HEK293 (cell line): ENCODE measurements at regions not wholly inside any gene's neighbourhood (a gene's known extent, or its start where the extent isn't known, plus 50 kb on each side); places are given as distances from the start of the nearest gene placed in this dataset.
"Not testable (repeated sequence)": the region's sequence is repeated elsewhere in the genome, so short reads cannot be mapped to it uniquely, and the experiment has no call there.

Experiments
- CTCF ChIA-PET: fragments of 350-600 bp; formaldehyde crosslinking; extraction: SDS; loops from one replicate; lab custom pipeline; 2021; ENCODE audit warnings: antibody characterized with exemption; lab: Yijun Ruan, JAX
- POLR2A ChIA-PET: fragments of 300-600 bp; formaldehyde crosslinking; extraction: SDS; loops from one replicate; lab custom pipeline; 2020; ENCODE audit warnings: antibody characterized with exemption, inconsistent platforms; lab: Yijun Ruan, JAX
- H3K27ac ChIP-seq: fragments of 200-500 bp; sonication (Bioruptor generic); 2 replicates; pipeline ENCODE4 v1.5.1; 2014; ENCODE audit warnings: low read depth, low read length, control low read depth, inconsistent platforms; ENCODE audit errors: extremely low read depth
- H3K36me3 ChIP-seq, 2 experiments: fragments of 200-500 bp in 1 of 2; sonication (Bioruptor generic) in 1 of 2; 1 replicate in 1 of 2; 2 replicates in 1 of 2; pipeline ENCODE4 v1.5.1; 2014 to 2017; ENCODE audit warnings: inconsistent platforms in 2 of 2, low read length in 2 of 2; ENCODE audit not compliant: control insufficient read depth in 2 of 2, insufficient read depth in 1 of 2
- H3K4me1 ChIP-seq: fragments of 200-500 bp; sonication (Bioruptor generic); 2 replicates; pipeline ENCODE4 v1.5.1; 2014; ENCODE audit warnings: mild to moderate bottlenecking, low read length, inconsistent platforms; ENCODE audit not compliant: control insufficient read depth, insufficient read depth
- H3K4me3 ChIP-seq: 2 replicates; pipeline ENCODE4 v1.5.1; 2011; ENCODE audit warnings: low read depth, mild to moderate bottlenecking, control low read depth, low read length, moderate library complexity
- H3K9me3 ChIP-seq: fragments of 200-500 bp; sonication (Bioruptor generic); 2 replicates; pipeline ENCODE4 v1.5.1; 2014; ENCODE audit warnings: low read depth, low read length, inconsistent platforms; ENCODE audit not compliant: control insufficient read depth, insufficient read depth
- BCL11A ChIP-seq: fragments of 450-650 bp; formaldehyde crosslinking; IDR thresholded peaks from 2 replicates; pipeline ENCODE4 v1.5.1; 2016; ENCODE audit warnings: low read depth, missing biosample characterization, missing genetic modification characterization
- GFI1B ChIP-seq: fragments of 450-650 bp; formaldehyde crosslinking; IDR thresholded peaks from 2 replicates; pipeline ENCODE4 v1.5.1; 2016; ENCODE audit warnings: missing biosample characterization, missing genetic modification characterization
- GLI2 ChIP-seq: fragments of 450-650 bp; formaldehyde crosslinking; IDR thresholded peaks from 2 replicates; pipeline ENCODE4; 2017; ENCODE audit warnings: missing biosample characterization, missing genetic modification characterization, low read depth, borderline replicate concordance
- GLI4 ChIP-seq: fragments of 450-650 bp; formaldehyde crosslinking; IDR thresholded peaks from 2 replicates; pipeline ENCODE4 v1.5.1; 2016; ENCODE audit warnings: missing biosample characterization, missing genetic modification characterization
- HOXD13 ChIP-seq: sonication (generic); formaldehyde crosslinking; IDR thresholded peaks from 2 replicates; pipeline ENCODE4 v1.8.0; 2022; ENCODE audit warnings: missing genetic modification reagents, borderline replicate concordance
- IKZF3 ChIP-seq: fragments of 450-650 bp; IDR thresholded peaks from 2 replicates; pipeline ENCODE4 v1.5.0; 2018; ENCODE audit warnings: missing biosample characterization, mild to moderate bottlenecking, missing genetic modification characterization, moderate library complexity
- KLF1 ChIP-seq: fragments of 450-650 bp; formaldehyde crosslinking; IDR thresholded peaks from 2 replicates; pipeline ENCODE4 v1.5.1; 2016; ENCODE audit warnings: missing biosample characterization, missing genetic modification characterization
- SCRT2 ChIP-seq: fragments of 450-650 bp; formaldehyde crosslinking; IDR thresholded peaks from 2 replicates; pipeline ENCODE4 v1.5.1; 2016; ENCODE audit warnings: missing biosample characterization, missing genetic modification characterization
- ZBTB17 ChIP-seq: fragments of 450-650 bp; formaldehyde crosslinking; IDR thresholded peaks from 2 replicates; pipeline ENCODE4 v1.5.1; 2016; ENCODE audit warnings: missing biosample characterization, missing genetic modification characterization
- ZBTB6 ChIP-seq: fragments of 450-650 bp; formaldehyde crosslinking; IDR thresholded peaks from 2 replicates; pipeline ENCODE4 v1.5.1; 2017; ENCODE audit warnings: missing biosample characterization, missing genetic modification characterization
- ZFP41 ChIP-seq: fragments of 450-650 bp; formaldehyde crosslinking; IDR thresholded peaks from 2 replicates; pipeline ENCODE4 v1.5.1; 2016; ENCODE audit warnings: missing biosample characterization, missing genetic modification characterization, borderline replicate concordance
- ZNF155 ChIP-seq: fragments of 450-650 bp; formaldehyde crosslinking; IDR thresholded peaks from 2 replicates; pipeline ENCODE4 v1.5.1; 2016; ENCODE audit warnings: missing biosample characterization, missing genetic modification characterization
- ZNF157 ChIP-seq: fragments of 450-650 bp; formaldehyde crosslinking; IDR thresholded peaks from 2 replicates; pipeline ENCODE4 v1.5.1; 2016; ENCODE audit warnings: missing biosample characterization, missing genetic modification characterization
- ZNF335 ChIP-seq: fragments of 450-650 bp; formaldehyde crosslinking; conservative IDR thresholded peaks from 2 replicates; pipeline ENCODE4 v1.5.1; 2016; ENCODE audit warnings: missing biosample characterization, missing genetic modification characterization
- ZNF394 ChIP-seq: fragments of 450-650 bp; formaldehyde crosslinking; IDR thresholded peaks from 2 replicates; pipeline ENCODE4 v1.5.1; 2016; ENCODE audit warnings: missing biosample characterization, missing genetic modification characterization, mild to moderate bottlenecking, moderate library complexity, borderline replicate concordance
- ZNF423 ChIP-seq: fragments of 450-650 bp; formaldehyde crosslinking; IDR thresholded peaks from 2 replicates; pipeline ENCODE4 v1.5.1; 2016; ENCODE audit warnings: missing biosample characterization, missing genetic modification characterization
- ZNF426 ChIP-seq: fragments of 450-650 bp; formaldehyde crosslinking; IDR thresholded peaks from 2 replicates; pipeline ENCODE4 v1.5.1; 2017; ENCODE audit warnings: missing biosample characterization, missing genetic modification characterization, mild to moderate bottlenecking, inconsistent platforms, moderate library complexity
- ZNF558 ChIP-seq: fragments of 450-650 bp; formaldehyde crosslinking; IDR thresholded peaks from 2 replicates; pipeline ENCODE4 v1.5.1; 2016; ENCODE audit warnings: missing biosample characterization, missing genetic modification characterization
- ZNF561 ChIP-seq: fragments of 450-650 bp; IDR thresholded peaks from 2 replicates; pipeline ENCODE4 v1.5.1; 2018; ENCODE audit warnings: missing biosample characterization, missing genetic modification characterization, borderline replicate concordance
- ZNF585B ChIP-seq: fragments of 450-650 bp; formaldehyde crosslinking; IDR thresholded peaks from 2 replicates; pipeline ENCODE4 v1.5.1; 2016; ENCODE audit warnings: missing biosample characterization, missing genetic modification characterization
- ZNF600 ChIP-seq: fragments of 450-650 bp; formaldehyde crosslinking; IDR thresholded peaks from 2 replicates; pipeline ENCODE4 v1.5.1; 2016; ENCODE audit warnings: missing biosample characterization, missing genetic modification characterization
- ZNF639 ChIP-seq: fragments of 450-650 bp; formaldehyde crosslinking; IDR thresholded peaks from 2 replicates; pipeline ENCODE4 v1.5.1; 2016; ENCODE audit warnings: missing biosample characterization, missing genetic modification characterization
- ZNF677 ChIP-seq: fragments of 450-650 bp; IDR thresholded peaks from 2 replicates; pipeline ENCODE4 v1.5.0; 2018; ENCODE audit warnings: missing biosample characterization, mild to moderate bottlenecking, missing genetic modification characterization, moderate library complexity
- ZNF747 ChIP-seq: fragments of 450-650 bp; formaldehyde crosslinking; IDR thresholded peaks from 2 replicates; pipeline ENCODE4 v1.5.1; 2016; ENCODE audit warnings: missing biosample characterization, missing genetic modification characterization
- ZNF768 ChIP-seq: fragments of 450-650 bp; formaldehyde crosslinking; IDR thresholded peaks from 2 replicates; pipeline ENCODE4 v1.5.1; 2018; ENCODE audit warnings: missing biosample characterization, mild to moderate bottlenecking, missing genetic modification characterization
- ZNF777 ChIP-seq: fragments of 450-650 bp; formaldehyde crosslinking; IDR thresholded peaks from 2 replicates; pipeline ENCODE4 v1.5.1; 2017; ENCODE audit warnings: missing biosample characterization, missing genetic modification characterization, borderline replicate concordance
- ZNF791 ChIP-seq: fragments of 450-650 bp; formaldehyde crosslinking; IDR thresholded peaks from 2 replicates; pipeline ENCODE4 v1.5.1; 2016; ENCODE audit warnings: missing biosample characterization, missing genetic modification characterization

- ChIA-PET POLR2A (no interaction called here), CTCF (interaction anchor here (0.6 kb wide), 1 partner anchor 21 kb away, joined by 3 read pairs; no protein-coding TSS in a partner anchor)
These were observed 202.5 kb upstream of the PDZRN3 start for GRCh38 chr3:73827204-73827603.

GRCh38 chr3:73820896-73821295 lies 196.2 kb upstream of the PDZRN3 start:
- H3K36me3 ChIP-seq, H3K9me3 ChIP-seq, H3K27ac ChIP-seq, POLR2A ChIA-PET, H3K4me3 ChIP-seq, H3K4me1 ChIP-seq: not testable (repeated sequence)
- CTCF ChIA-PET: interaction anchor here (0.7 kb wide), 1 partner anchor 612 kb away, joined by 3 read pairs; no protein-coding TSS in a partner anchor

More at GRCh38 chr3:73827204-73827603, 202.5 kb upstream of the PDZRN3 start:
- Histone ChIP-seq H3K36me3 (no peaks in the 10 kb centered on the region), H3K4me3 (no peak overlapping the region), H3K9me3 (no peaks in the 10 kb centered on the region), H3K4me1 (no peaks in the 10 kb centered on the region), H3K27ac (no peak overlapping the region)
- no peak for TF ChIP-seq HOXD13 (CRISPR knock-in tag)
- TF ChIP-seq ZNF155: no peak
- TF ChIP-seq ZBTB17 (tag by site-specific recombination): no peak
- TF ChIP-seq ZNF777 (tag by site-specific recombination): no peak
- TF ChIP-seq ZNF791 (tag by site-specific recombination): no peak
- TF ChIP-seq ZNF561 (tag by site-specific recombination): no peak
- no peak for TF ChIP-seq ZNF639 (tag by site-specific recombination)
- TF ChIP-seq ZNF677 (tag by site-specific recombination): no peak
- TF ChIP-seq GLI4: no peak
- no peak for TF ChIP-seq SCRT2 (tag by site-specific recombination)

- Histone ChIP-seq H3K27ac (no peak overlapping the region), H3K4me3 (no peak overlapping the region), H3K4me1 (no peaks in the 10 kb centered on the region), H3K36me3 (no peaks in the 10 kb centered on the region), H3K9me3 (no peaks in the 10 kb centered on the region)
- ChIA-PET POLR2A (no interaction called here), CTCF (no interaction called here)
- TF ChIP-seq ZNF585B (tag by site-specific recombination) (no peak), ZNF791 (tag by site-specific recombination) (no peak), ZNF747 (tag by site-specific recombination) (no peak), ZNF155 (no peak), GLI2 (tag by site-specific recombination) (no peak)
These were observed 195.7 kb upstream of the PDZRN3 start for GRCh38 chr3:73820431-73820830.

GRCh38 chr3:73815966-73816365 lies 191.2 kb upstream of the PDZRN3 start:
- no peaks in the 10 kb centered on the region for H3K9me3 ChIP-seq
- ChIA-PET CTCF (no interaction called here), POLR2A (no interaction called here)
- no peak overlapping the region for H3K4me3 ChIP-seq
- no peaks in the 10 kb centered on the region for H3K4me1 ChIP-seq
- no peaks in the 10 kb centered on the region for H3K36me3 ChIP-seq
- no peak overlapping the region for H3K27ac ChIP-seq
- TF ChIP-seq GFI1B (no peak), ZNF768 (tag by site-specific recombination) (no peak), ZNF423 (tag by site-specific recombination) (no peak), ZBTB6 (tag by site-specific recombination) (no peak), IKZF3 (tag by site-specific recombination) (no peak), ZNF155 (no peak), ZNF394 (no peak), KLF1 (tag by site-specific recombination) (no peak), ZNF157 (tag by site-specific recombination) (no peak), ZFP41 (no peak), ZBTB17 (tag by site-specific recombination) (no peak), ZNF600 (tag by site-specific recombination) (no peak), ZNF335 (tag by site-specific recombination) (no peak), ZNF558 (tag by site-specific recombination) (no peak), ZNF639 (tag by site-specific recombination) (no peak), BCL11A (tag by site-specific recombination) (no peak), ZNF426 (tag by site-specific recombination) (no peak)
